ENCODE measurements at regions not wholly inside any gene's neighbourhood (a gene's known extent, or its start where the extent isn't known, plus 50 kb on each side); places are given as distances from the start of the nearest gene placed in this dataset.

DNA sequence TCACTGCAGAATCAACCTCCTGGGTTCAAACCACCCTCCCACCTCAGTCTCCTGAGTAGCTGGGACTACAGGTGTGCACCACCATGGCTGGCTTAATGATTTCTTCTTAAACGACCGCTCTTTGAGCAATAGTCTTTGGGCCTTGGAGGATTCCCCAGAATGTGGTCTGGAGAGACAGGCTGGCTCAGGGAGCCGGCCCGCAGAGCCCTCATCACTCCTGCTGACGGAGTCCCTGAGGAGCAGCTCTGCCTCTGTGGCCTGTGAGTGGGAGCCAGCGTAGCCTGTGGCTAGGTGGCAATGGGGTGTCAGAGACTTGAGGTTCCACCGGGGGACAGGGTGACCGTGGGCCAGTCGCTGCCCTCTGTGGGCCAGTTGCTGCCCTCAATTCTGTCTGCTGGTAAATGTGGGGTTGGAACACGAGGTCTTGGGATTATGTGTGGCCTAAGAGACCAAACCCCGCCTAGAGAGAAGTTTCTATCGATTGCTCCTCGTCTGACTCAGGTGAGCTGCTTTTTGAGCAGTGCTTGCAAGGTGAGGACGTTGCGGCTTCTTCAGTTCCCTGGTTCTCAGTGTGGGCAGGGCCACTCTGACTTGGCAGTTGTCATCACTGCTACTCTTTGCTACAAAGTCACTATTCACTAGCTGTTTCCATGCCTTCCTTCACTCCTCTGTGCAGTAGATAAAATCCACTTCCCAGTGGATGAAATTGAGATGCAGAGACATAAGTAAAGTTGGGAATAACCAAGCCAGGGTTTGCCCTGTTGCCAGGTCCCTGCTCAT lies 124.8 kb upstream of the NECTIN1 start:
- no TSS peak for BruUV-seq (replicated peaks)
- no peaks in the 10 kb centered on the region for H3K27me3 Mint-ChIP-seq (ENCODE audit: insufficient read depth, unreplicated experiment)
- no peak for TF ChIP-seq CTCF (IDR thresholded peaks at IDR 0.05; ENCODE audit: unreplicated experiment)

GRCh38 chr11:119852741-119853140 lies 123.7 kb upstream of the NECTIN1 start:
- Mint-ChIP-seq H3K9me3 (ENCODE audit: unreplicated experiment) (no peaks in the 10 kb centered on the region), H3K36me3 (ENCODE audit: insufficient read depth, unreplicated experiment) (no peaks in the 10 kb centered on the region), H3K27ac (ENCODE audit: low read depth, unreplicated experiment) (no peak overlapping the region), H3K4me3 (ENCODE audit: unreplicated experiment) (no peak overlapping the region), H3K4me1 (ENCODE audit: insufficient read depth, unreplicated experiment) (peaks cover 11% of the 10 kb centered on the region), H3K27me3 (ENCODE audit: insufficient read depth, unreplicated experiment) (no peaks in the 10 kb centered on the region)
- no TSS peak for BruUV-seq (replicated peaks)
- TF ChIP-seq CTCF (IDR thresholded peaks at IDR 0.05; ENCODE audit: unreplicated experiment): no peak
- ChIA-PET POLR2A (interaction anchor here (0.6 kb wide), 1 partner anchor 78 kb away, joined by 3 read pairs; no protein-coding TSS in a partner anchor), CTCF (interaction anchor here (0.6 kb wide), 1 partner anchor 212 kb away, joined by 3 read pairs; no protein-coding TSS in a partner anchor)
- no peak for DNase-seq (ENCODE audit: unreplicated experiment)
- intact Hi-C loops (cut with micrococcal nuclease): no loop called here

More for the DNA sequence above, 124.8 kb upstream of the NECTIN1 start:
- H3K36me3 Mint-ChIP-seq (ENCODE audit: insufficient read depth, unreplicated experiment): no peaks in the 10 kb centered on the region
- intact Hi-C loops (cut with micrococcal nuclease): no loop called here
- ChIA-PET CTCF (no interaction called here), POLR2A (no interaction called here)
- no peak overlapping the region for H3K27ac Mint-ChIP-seq (ENCODE audit: low read depth, unreplicated experiment)
- peaks cover 11% of the 10 kb centered on the region for H3K4me1 Mint-ChIP-seq (ENCODE audit: insufficient read depth, unreplicated experiment)
- no peaks in the 10 kb centered on the region for H3K9me3 Mint-ChIP-seq (ENCODE audit: unreplicated experiment)
- no peak for DNase-seq (ENCODE audit: unreplicated experiment)
- H3K4me3 Mint-ChIP-seq (ENCODE audit: unreplicated experiment): no peak overlapping the region

GRCh38 chr11:119850822-119851409 lies 121.9 kb upstream of the NECTIN1 start:
- no TSS peak for BruUV-seq (replicated peaks)
- no peak for DNase-seq (ENCODE audit: unreplicated experiment)
- no peaks in the 10 kb centered on the region for H3K9me3 Mint-ChIP-seq (ENCODE audit: unreplicated experiment)
- CTCF ChIA-PET: interaction anchor here (0.6 kb wide), 1 partner anchor 869 kb away, joined by 4 read pairs; no protein-coding TSS in a partner anchor
- no peak overlapping the region for H3K4me3 Mint-ChIP-seq (ENCODE audit: unreplicated experiment)
- no peaks in the 10 kb centered on the region for H3K36me3 Mint-ChIP-seq (ENCODE audit: insufficient read depth, unreplicated experiment)
- no peak overlapping the region for H3K27ac Mint-ChIP-seq (ENCODE audit: low read depth, unreplicated experiment)
- peaks cover 11% of the 10 kb centered on the region for H3K4me1 Mint-ChIP-seq (ENCODE audit: insufficient read depth, unreplicated experiment)
- no peaks in the 10 kb centered on the region for H3K27me3 Mint-ChIP-seq (ENCODE audit: insufficient read depth, unreplicated experiment)
- no peak for TF ChIP-seq CTCF (IDR thresholded peaks at IDR 0.05; ENCODE audit: unreplicated experiment)
- intact Hi-C loops (cut with micrococcal nuclease): no loop called here
- POLR2A ChIA-PET: no interaction called here

GRCh38 chr11:119849872-119850271 lies 120.9 kb upstream of the NECTIN1 start:
- Mint-ChIP-seq H3K4me1 (ENCODE audit: insufficient read depth, unreplicated experiment) (peaks cover 13% of the 10 kb centered on the region), H3K9me3 (ENCODE audit: unreplicated experiment) (no peaks in the 10 kb centered on the region), H3K36me3 (ENCODE audit: insufficient read depth, unreplicated experiment) (no peaks in the 10 kb centered on the region), H3K4me3 (ENCODE audit: unreplicated experiment) (no peak overlapping the region), H3K27me3 (ENCODE audit: insufficient read depth, unreplicated experiment) (no peaks in the 10 kb centered on the region), H3K27ac (ENCODE audit: low read depth, unreplicated experiment) (no peak overlapping the region)
- POLR2A ChIA-PET: no interaction called here
- intact Hi-C loops (cut with micrococcal nuclease): no loop called here
- BruUV-seq (replicated peaks): no TSS peak
- DNase-seq (ENCODE audit: unreplicated experiment): no peak
- no peak for TF ChIP-seq CTCF (IDR thresholded peaks at IDR 0.05; ENCODE audit: unreplicated experiment)
- CTCF ChIA-PET: no interaction called here

All from MCF 10A (cell line).